MM.1S (cell line): ENCODE measurements at regions not wholly inside any gene's neighbourhood (a gene's known extent, or its start where the extent isn't known, plus 50 kb on each side); places are given as distances from the start of the nearest gene placed in this dataset.
"Not testable (repeated sequence)": the region's sequence is repeated elsewhere in the genome, so short reads cannot be mapped to it uniquely, and the experiment has no call there.

Source experiments
- DNase-seq: peaks from one replicate; pipeline ENCODE4 v3.0.0-alpha.2; 2015
- H2AFZ ChIP-seq: fragments of 300-600 bp; sonication (generic); 2 replicates; pipeline ENCODE4 v1.6.0; 2016; ENCODE audit warnings: antibody characterized with exemption, low read length
- H3F3A ChIP-seq: fragments of 300-600 bp; sonication (generic); 2 replicates; pipeline ENCODE4 v1.6.1; 2016; ENCODE audit warnings: mild to moderate bottlenecking, antibody characterized with exemption, low read length, moderate library complexity, mixed read lengths; ENCODE audit not compliant: insufficient read depth
- H3K27ac ChIP-seq: fragments of 300-600 bp; sonication (generic); 2 replicates; pipeline ENCODE4 v1.5.1; 2016; ENCODE audit warnings: mild to moderate bottlenecking, low read length
- H3K27me3 ChIP-seq: fragments of 300-600 bp; sonication (generic); replicated peaks from 2 replicates; pipeline ENCODE4 v1.6.0; 2016; ENCODE audit warnings: low read length; ENCODE audit not compliant: insufficient read depth
- H3K36me3 ChIP-seq: fragments of 300-600 bp; sonication (generic); replicated peaks from 2 replicates; pipeline ENCODE4 v1.6.1; 2016; ENCODE audit warnings: mild to moderate bottlenecking, low read length, mixed read lengths; ENCODE audit not compliant: insufficient read depth
- H3K4me1 ChIP-seq: fragments of 300-600 bp; sonication (generic); 2 replicates; pipeline ENCODE4 v1.6.1; 2016; ENCODE audit warnings: low read length, mixed read lengths
- H3K4me2 ChIP-seq: fragments of 300-600 bp; sonication (generic); 2 replicates; pipeline ENCODE4 v1.6.0; 2016; ENCODE audit warnings: low read depth, low read length
- H3K4me3 ChIP-seq: fragments of 300-600 bp; sonication (generic); 2 replicates; pipeline ENCODE4 v1.5.1; 2016; ENCODE audit warnings: low read length, mixed read lengths
- H3K79me2 ChIP-seq: fragments of 300-600 bp; sonication (generic); 2 replicates; pipeline ENCODE4 v1.6.1; 2016; ENCODE audit warnings: mixed run types, low read length, mixed read lengths
- H3K9ac ChIP-seq: fragments of 300-600 bp; sonication (generic); 2 replicates; pipeline ENCODE4 v1.6.1; 2016; ENCODE audit warnings: low read length, mixed read lengths
- H3K9me2 ChIP-seq: fragments of 300-600 bp; sonication (generic); replicated peaks from 2 replicates; pipeline ENCODE4 v1.6.1; 2016; ENCODE audit warnings: mild to moderate bottlenecking, low read length, mixed read lengths; ENCODE audit not compliant: insufficient read depth
- H3K9me3 ChIP-seq: fragments of 300-600 bp; sonication (generic); replicated peaks from 2 replicates; pipeline ENCODE4 v1.6.1; 2016; ENCODE audit warnings: mild to moderate bottlenecking, low read length, mixed read lengths; ENCODE audit not compliant: insufficient read depth
- H4K20me1 ChIP-seq: fragments of 300-600 bp; sonication (generic); 2 replicates; pipeline ENCODE4 v1.6.1; 2016; ENCODE audit warnings: mild to moderate bottlenecking, low read length, moderate library complexity, mixed read lengths; ENCODE audit not compliant: insufficient read depth
- CTCF ChIP-seq: fragments of 300-600 bp; sonication (generic); IDR thresholded peaks from 2 replicates; pipeline ENCODE4 v1.5.1; 2016; ENCODE audit warnings: antibody characterized with exemption, low read length, mixed read lengths
- EZH2 ChIP-seq: fragments of 300-600 bp; sonication (generic); optimal IDR thresholded peaks from 2 replicates; pipeline ENCODE3; 2017; ENCODE audit warnings: low read depth, mild to moderate bottlenecking, antibody characterized with exemption, low read length, mixed read lengths
- EZH2phosphoT487 ChIP-seq: fragments of 300-600 bp; sonication (generic); IDR thresholded peaks from 2 replicates; pipeline ENCODE4 v1.6.1; 2018; ENCODE audit warnings: antibody characterized with exemption, low read length

- H3K79me2 ChIP-seq: no peaks in the 10 kb centered on the region
- no peaks in the 10 kb centered on the region for H3K4me1 ChIP-seq
- no peak overlapping the region for H2AFZ ChIP-seq
- H3F3A ChIP-seq: no peaks in the 10 kb centered on the region
- H3K27ac ChIP-seq: no peak overlapping the region
- H3K9me3 ChIP-seq: no peaks in the 10 kb centered on the region
- no peak for DNase-seq
- H3K9me2 ChIP-seq: no peaks in the 10 kb centered on the region
- TF ChIP-seq EZH2: no peak
- TF ChIP-seq EZH2phosphoT487: no peak
- TF ChIP-seq CTCF: no peak
- no peak overlapping the region for H3K4me3 ChIP-seq
- H3K27me3 ChIP-seq: peaks cover 85% of the 10 kb centered on the region
- H3K9ac ChIP-seq: no peak overlapping the region
- H3K36me3 ChIP-seq: no peaks in the 10 kb centered on the region
- no peaks in the 10 kb centered on the region for H4K20me1 ChIP-seq
- H3K4me2 ChIP-seq: no peak overlapping the region
Observed at GRCh38 chr19:14265290-14266036, 59.5 kb upstream of the ADGRL1 start.

GRCh38 chr19:14255902-14256649, 50.1 kb upstream of the ADGRL1 start:
- not testable (repeated sequence) for H3K36me3 ChIP-seq, H3K4me3 ChIP-seq, DNase-seq, H4K20me1 ChIP-seq, H3K4me2 ChIP-seq, H3K9ac ChIP-seq, H3K4me1 ChIP-seq, H3K9me3 ChIP-seq, H3K9me2 ChIP-seq, H2AFZ ChIP-seq, H3F3A ChIP-seq, H3K27ac ChIP-seq, H3K79me2 ChIP-seq
- H3K27me3 ChIP-seq: peaks cover 54% of the 10 kb centered on the region
